ENCODE measurements at regions not wholly inside any gene's neighbourhood (a gene's known extent, or its start where the extent isn't known, plus 50 kb on each side); places are given as distances from the start of the nearest gene placed in this dataset.

DNA sequence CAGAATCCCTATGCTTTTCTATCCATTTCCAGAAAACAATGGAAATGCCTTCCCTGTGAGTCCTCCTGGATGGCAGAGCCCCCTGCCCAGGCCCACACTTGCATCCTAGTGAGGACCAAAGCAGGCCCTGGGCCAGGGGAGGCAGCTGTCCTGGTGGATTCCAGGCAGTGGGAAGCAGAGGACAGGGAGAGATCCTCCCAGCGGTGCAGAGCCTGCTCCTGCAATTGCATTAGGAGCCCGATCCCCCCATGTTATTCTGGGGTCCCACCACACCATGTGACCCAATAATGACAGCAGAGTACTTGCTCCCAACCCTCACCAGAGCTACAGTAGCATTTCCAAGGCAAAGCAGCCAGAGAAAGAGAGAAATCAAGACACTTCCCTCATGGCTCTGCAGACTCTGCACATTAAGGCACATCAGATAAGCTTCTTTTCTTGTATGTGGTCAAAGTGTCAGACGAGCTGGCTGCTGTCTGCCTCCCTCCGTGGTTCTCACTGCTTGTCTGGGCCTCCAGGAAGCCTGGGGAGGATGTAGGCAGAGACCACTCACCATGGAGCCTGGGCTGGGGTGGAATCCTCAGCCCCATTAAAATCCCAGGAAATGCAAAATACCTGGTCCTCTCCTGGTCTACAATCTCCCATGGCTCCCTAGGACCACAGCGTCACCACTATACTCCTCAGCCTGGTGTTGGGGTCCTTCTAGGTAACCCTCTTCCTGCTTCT is 54.9 kb upstream of the RUNX3 start:
- no peaks in the 10 kb centered on the region for H3K9me3 Mint-ChIP-seq
- DNase-seq, result no peak
- H3K4me3 Mint-ChIP-seq, result peak overlapping the region; percentile 77
- H3K27ac Mint-ChIP-seq, result peak overlapping the region; percentile 91
- peaks cover 91% of the 10 kb centered on the region for H3K4me1 Mint-ChIP-seq
- peak; percentile 63 for ATAC-seq (ENCODE audit: low read depth)
- POLR2A ChIA-PET, result interaction anchor here (1.0 to 17.6 kb wide), 11 partner anchors 11 to 115 kb away, joined by 3 to 266 read pairs (median 7); no protein-coding TSS in a partner anchor
- no peaks in the 10 kb centered on the region for H3K27me3 Mint-ChIP-seq
- peaks cover 6% of the 10 kb centered on the region for H3K36me3 Mint-ChIP-seq

DNA sequence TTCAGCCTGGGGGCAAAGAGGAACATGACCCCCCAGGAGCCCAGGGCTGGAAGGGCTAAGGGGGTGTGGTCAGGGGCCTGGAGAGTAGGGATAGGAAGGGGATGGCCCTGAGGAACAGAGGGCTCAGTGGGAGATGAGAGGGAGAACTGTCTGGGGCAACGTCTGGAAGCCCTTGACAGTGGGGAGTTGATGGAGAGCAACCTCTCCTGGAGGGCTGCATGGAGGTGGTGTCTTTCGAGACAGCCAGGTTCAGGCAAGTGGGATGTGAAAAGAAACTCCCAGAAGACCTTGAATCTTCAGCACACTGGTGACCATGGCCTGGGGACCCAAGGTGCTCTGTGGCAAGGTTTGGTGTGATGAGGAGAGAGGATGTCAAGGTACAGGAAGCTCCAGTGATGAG is 54.2 kb upstream of the RUNX3 start:
- ATAC-seq (ENCODE audit: low read depth), result no peak

DNA sequence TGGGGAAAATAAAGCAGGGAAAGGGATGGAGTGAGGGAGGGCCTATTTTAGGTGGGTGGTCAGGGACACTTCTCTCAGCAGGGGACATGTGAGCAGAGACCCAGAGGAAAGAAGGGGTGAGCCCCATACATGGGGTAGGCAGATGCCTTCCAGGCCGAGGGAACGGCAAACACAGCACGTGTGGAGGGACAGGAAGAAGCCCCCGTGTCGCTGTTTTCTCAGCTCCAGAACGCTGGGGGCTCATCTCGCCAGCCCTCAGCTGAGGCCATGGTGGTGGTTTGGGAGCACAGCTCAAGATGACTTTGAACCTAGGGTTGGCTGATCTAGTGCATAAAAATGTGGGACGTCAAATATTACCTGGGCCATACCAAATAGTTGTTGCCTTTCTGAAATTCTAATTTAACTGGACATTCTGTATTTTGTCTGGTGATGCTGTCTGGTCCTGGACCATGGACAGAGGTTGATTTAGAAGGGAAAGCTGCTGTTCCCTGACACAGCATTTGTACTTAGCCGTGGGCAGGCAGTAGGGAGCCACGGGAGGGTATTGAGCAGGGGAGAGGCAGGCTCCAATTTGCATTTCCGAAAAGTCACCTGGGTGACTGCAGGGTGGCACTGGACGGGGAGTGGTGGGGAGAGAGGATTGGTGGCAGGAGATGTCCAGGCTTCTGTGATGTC is 53.1 kb upstream of the RUNX3 start:
- POLR2A ChIA-PET, result interaction anchor here (1.0 to 9.3 kb wide), 6 partner anchors 9 to 39 kb away, joined by 3 to 116 read pairs (median 40); no protein-coding TSS in a partner anchor
- H3K4me3 Mint-ChIP-seq, result peak overlapping the region; percentile 77
- no peak for ATAC-seq (ENCODE audit: low read depth)
- H3K27me3 Mint-ChIP-seq, result no peaks in the 10 kb centered on the region
- peaks cover under 1% of the 10 kb centered on the region for H3K9me3 Mint-ChIP-seq
- peaks cover 8% of the 10 kb centered on the region for H3K36me3 Mint-ChIP-seq
- peak overlapping the region; percentile 91 for H3K27ac Mint-ChIP-seq
- peaks cover 94% of the 10 kb centered on the region for H3K4me1 Mint-ChIP-seq
- no peak for DNase-seq

More for the DNA sequence above, 54.2 kb upstream of the RUNX3 start:
- peak overlapping the region; percentile 77 for H3K4me3 Mint-ChIP-seq
- POLR2A ChIA-PET, result interaction anchor here (1.2 to 17.6 kb wide), 9 partner anchors 10 to 116 kb away, joined by 3 to 266 read pairs (median 7); no protein-coding TSS in a partner anchor
- no peak for DNase-seq
- H3K9me3 Mint-ChIP-seq, result no peaks in the 10 kb centered on the region
- peaks cover 93% of the 10 kb centered on the region for H3K4me1 Mint-ChIP-seq
- H3K27ac Mint-ChIP-seq, result peak overlapping the region; percentile 91
- H3K36me3 Mint-ChIP-seq, result peaks cover 7% of the 10 kb centered on the region
- no peaks in the 10 kb centered on the region for H3K27me3 Mint-ChIP-seq

DNA sequence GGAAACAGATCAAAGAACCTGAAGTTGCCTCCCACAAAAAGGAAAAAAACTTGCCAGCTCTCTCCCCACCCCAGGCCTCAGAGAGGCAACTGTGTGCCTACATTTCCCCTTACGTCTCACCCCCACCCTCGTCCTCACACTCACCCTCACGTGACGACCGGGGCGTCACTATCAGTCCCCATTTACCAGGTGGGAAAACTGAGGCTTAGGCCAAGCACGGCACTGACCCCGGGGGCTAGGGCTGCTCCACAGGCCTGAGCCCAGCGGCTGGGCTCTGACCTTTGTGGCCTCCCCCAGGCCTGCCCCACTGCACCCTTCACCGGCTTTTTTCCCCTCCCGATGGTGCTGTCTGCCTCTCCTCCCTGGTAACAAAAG is 51.5 kb upstream of the RUNX3 start:
- peaks cover 14% of the 10 kb centered on the region for H3K36me3 Mint-ChIP-seq
- peak overlapping the region; percentile 91 for H3K27ac Mint-ChIP-seq
- POLR2A ChIA-PET, result interaction anchor here (0.6 to 9.3 kb wide), 9 partner anchors 11 to 56 kb away, joined by 3 to 116 read pairs (median 5); no protein-coding TSS in a partner anchor
- peaks cover 90% of the 10 kb centered on the region for H3K4me1 Mint-ChIP-seq
- peaks cover 6% of the 10 kb centered on the region for H3K9me3 Mint-ChIP-seq
- H3K27me3 Mint-ChIP-seq, result no peaks in the 10 kb centered on the region
- peak overlapping the region; percentile 62 for H3K4me3 Mint-ChIP-seq
- DNase-seq (peak; percentile 63), ATAC-seq (ENCODE audit: low read depth) (peak; percentile 45)

DNA sequence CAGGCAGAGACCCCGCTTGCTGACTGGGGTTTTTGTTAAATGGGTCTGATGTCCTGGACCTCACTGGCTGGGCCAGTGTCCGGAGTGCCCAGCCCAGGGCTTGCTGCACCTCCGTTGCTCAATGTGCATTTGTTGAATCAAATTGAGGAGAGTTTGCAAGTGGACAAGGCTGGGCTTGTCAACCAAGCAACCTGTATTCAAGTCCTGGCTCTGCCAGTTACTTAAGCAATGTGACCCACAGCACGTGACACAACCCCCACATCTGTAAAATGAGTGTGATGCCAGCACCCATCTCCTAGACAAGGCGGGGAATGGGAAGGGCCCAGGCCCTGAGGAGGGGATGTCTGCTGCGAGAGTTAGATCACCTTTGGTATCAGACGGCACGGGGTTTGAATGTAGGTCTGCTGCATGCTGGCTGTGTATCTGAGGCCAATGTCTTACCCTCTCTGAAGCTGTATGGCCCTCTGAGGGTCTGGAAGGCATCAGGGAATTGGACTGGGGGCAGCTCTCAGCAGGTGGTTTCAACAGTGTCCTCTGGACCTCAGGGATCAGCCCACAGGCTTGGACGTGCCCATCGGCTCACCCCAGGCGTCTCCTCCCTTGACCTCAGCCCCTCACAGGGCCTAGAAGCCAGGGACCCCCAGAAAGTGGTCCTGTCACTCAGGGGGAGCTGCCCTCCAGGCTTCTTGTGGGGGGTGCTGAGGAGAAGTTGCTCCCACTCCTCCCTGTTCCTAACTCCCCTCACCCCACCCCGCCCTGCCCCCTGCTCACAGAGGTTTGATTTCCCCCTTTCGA is 51.0 kb upstream of the RUNX3 start:
- POLR2A ChIA-PET, result interaction anchor here (0.6 to 9.3 kb wide), 11 partner anchors 11 to 119 kb away, joined by 3 to 116 read pairs (median 4); no protein-coding TSS in a partner anchor
- peak; percentile 40 for ATAC-seq (ENCODE audit: low read depth)
- H3K36me3 Mint-ChIP-seq, result peaks cover 18% of the 10 kb centered on the region
- H3K4me3 Mint-ChIP-seq, result peak overlapping the region; percentile 62
- peaks cover 88% of the 10 kb centered on the region for H3K4me1 Mint-ChIP-seq
- peak overlapping the region; percentile 91 for H3K27ac Mint-ChIP-seq
- H3K9me3 Mint-ChIP-seq, result peaks cover 8% of the 10 kb centered on the region
- peak; percentile 61 for DNase-seq
- H3K27me3 Mint-ChIP-seq, result no peaks in the 10 kb centered on the region

Small RNA genes lying in the stretch of these regions (microRNA-seq; reads per million reads assigned to microRNA genes)
- 7.0 reads per million, percentile 3 among the genes with 10 or more reads in this experiment for gene MIR4425

Data from activated naive CD8-positive, alpha-beta T cell treated with anti-CD3 and anti-CD28 coated beads, Interleukin-2, amount 10 ng/mL, durations not matched to agents 7 days and 5 days (primary cell).